GM18517 (cell line): ENCODE measurements at regions not wholly inside any gene's neighbourhood (a gene's known extent, or its start where the extent isn't known, plus 50 kb on each side); places are given as distances from the start of the nearest gene placed in this dataset.
"Not testable (repeated sequence)": the region's sequence is repeated elsewhere in the genome, so short reads cannot be mapped to it uniquely, and the experiment has no call there.

Experiments
- ATAC-seq: cut with Tn5 transposase; IDR thresholded peaks from one replicate; pipeline ENCODE4 v1.9.1; 2021; ENCODE audit warnings: mild to moderate bottlenecking, moderate library complexity; ENCODE audit not compliant: unreplicated experiment

- no peak for ATAC-seq
Observed at GRCh38 chr10:113486531-113486930, 66.3 kb upstream of the HABP2 start.

- no peak for ATAC-seq
Observed at GRCh38 chr10:113487154-113487553, 65.7 kb upstream of the HABP2 start.

GRCh38 chr10:113488186-113488585 is 64.7 kb upstream of the HABP2 start:
- ATAC-seq = no peak

GRCh38 chr10:113489522-113489921 is 63.3 kb upstream of the HABP2 start:
- not testable (repeated sequence) for ATAC-seq

GRCh38 chr10:113491967-113492565 is 60.8 kb upstream of the HABP2 start:
- ATAC-seq = no peak

- ATAC-seq = no peak
Observed at GRCh38 chr10:113493195-113493594, 59.7 kb upstream of the HABP2 start.

GRCh38 chr10:113493882-113494301 is 59.0 kb upstream of the HABP2 start:
- ATAC-seq = no peak

GRCh38 chr10:113494761-113495160 is 58.1 kb upstream of the HABP2 start:
- ATAC-seq = no peak

- no peak for ATAC-seq
Observed at GRCh38 chr10:113495553-113495952, 57.3 kb upstream of the HABP2 start.

- ATAC-seq = no peak
Observed at GRCh38 chr10:113496111-113497109, 56.4 kb upstream of the HABP2 start.

- no peak for ATAC-seq
Observed at GRCh38 chr10:113497198-113497597, 55.7 kb upstream of the HABP2 start.

- ATAC-seq = no peak
Observed at GRCh38 chr10:113498997-113499396, 53.9 kb upstream of the HABP2 start.

- no peak for ATAC-seq
Observed at GRCh38 chr10:113499806-113500205, 53.0 kb upstream of the HABP2 start.

GRCh38 chr10:113501031-113501430 is 51.8 kb upstream of the HABP2 start:
- not testable (repeated sequence) for ATAC-seq
